ENCODE measurements at regions not wholly inside any gene's neighbourhood (a gene's known extent, or its start where the extent isn't known, plus 50 kb on each side); places are given as distances from the start of the nearest gene placed in this dataset.

DNA sequence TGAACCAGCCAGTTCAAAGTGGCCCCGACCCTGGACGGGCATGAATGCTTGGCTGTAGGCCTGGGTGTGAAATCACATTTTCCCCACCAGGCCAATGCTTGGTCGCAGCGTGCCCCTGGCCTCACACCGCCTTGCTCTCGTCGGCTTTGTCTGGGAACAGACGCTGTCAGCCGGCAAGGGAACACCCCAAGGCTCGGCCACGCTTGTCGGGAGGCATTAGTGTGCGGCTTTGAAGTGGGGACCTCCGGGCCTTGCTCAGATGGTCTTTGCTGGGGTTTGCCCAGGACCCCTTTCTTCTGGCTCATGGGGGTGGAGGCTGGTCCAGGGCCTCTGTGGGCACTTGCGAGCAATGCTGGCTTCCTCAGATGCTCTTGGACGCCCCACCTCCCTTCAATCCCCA, 79.1 kb downstream of the INHBB start:
- TF ChIP-seq POLR2A (IDR thresholded peaks at IDR 0.05) = no peak
- TF ChIP-seq, protein P1, sequence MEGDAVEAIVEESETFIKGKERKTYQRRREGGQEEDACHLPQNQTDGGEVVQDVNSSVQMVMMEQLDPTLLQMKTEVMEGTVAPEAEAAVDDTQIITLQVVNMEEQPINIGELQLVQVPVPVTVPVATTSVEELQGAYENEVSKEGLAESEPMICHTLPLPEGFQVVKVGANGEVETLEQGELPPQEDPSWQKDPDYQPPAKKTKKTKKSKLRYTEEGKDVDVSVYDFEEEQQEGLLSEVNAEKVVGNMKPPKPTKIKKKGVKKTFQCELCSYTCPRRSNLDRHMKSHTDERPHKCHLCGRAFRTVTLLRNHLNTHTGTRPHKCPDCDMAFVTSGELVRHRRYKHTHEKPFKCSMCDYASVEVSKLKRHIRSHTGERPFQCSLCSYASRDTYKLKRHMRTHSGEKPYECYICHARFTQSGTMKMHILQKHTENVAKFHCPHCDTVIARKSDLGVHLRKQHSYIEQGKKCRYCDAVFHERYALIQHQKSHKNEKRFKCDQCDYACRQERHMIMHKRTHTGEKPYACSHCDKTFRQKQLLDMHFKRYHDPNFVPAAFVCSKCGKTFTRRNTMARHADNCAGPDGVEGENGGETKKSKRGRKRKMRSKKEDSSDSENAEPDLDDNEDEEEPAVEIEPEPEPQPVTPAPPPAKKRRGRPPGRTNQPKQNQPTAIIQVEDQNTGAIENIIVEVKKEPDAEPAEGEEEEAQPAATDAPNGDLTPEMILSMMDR (IDR thresholded peaks at IDR 0.05) = no peak
